SU-DHL-6 (cell line): ENCODE measurements at regions not wholly inside any gene's neighbourhood (a gene's known extent, or its start where the extent isn't known, plus 50 kb on each side); places are given as distances from the start of the nearest gene placed in this dataset.

ENCODE experiments used
- CTCF ChIP-seq: fragments of 200-600 bp; sonication (generic); IDR thresholded peaks from one replicate; pipeline ENCODE4 v1.5.1; 2017; ENCODE audit warnings: antibody characterized with exemption, mild to moderate bottlenecking, low read length, moderate library complexity; ENCODE audit not compliant: insufficient read depth, poor library complexity, severe bottlenecking
- EZH2phosphoT487 ChIP-seq: fragments of 200-600 bp; sonication (generic), shearing (Covaris generic); conservative IDR thresholded peaks from 2 replicates; pipeline ENCODE4 v1.6.1; 2018; ENCODE audit warnings: mild to moderate bottlenecking, antibody characterized with exemption, low read length, moderate library complexity, mixed read lengths

DNA sequence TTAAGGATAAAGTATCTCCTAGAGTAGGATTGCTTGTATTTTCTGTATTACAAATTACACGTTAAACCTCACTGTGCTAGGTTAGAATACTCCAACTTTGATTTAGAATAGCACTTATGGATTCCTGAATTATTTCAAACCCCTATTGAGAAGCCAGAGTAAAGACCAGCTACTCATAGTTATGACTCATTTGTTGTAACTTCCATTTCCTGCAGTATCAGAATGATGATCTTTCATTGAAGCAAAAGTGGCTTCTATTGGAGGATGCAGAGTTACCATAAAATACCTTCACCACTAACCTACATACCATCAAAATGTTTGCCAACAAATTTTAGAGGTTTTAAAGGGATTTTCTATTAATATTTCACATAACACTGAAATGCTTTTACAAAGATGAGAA lies 1322.7 kb upstream of the ALCAM start:
- TF ChIP-seq CTCF (no peak), EZH2phosphoT487 (no peak)
